Activated CD4-positive, CD25-positive, alpha-beta regulatory T cell treated with anti-CD3 and anti-CD28 coated beads, Interleukin-2, amount 50 U/mL, for 72 hours (primary cell): ENCODE measurements at regions not wholly inside any gene's neighbourhood (a gene's known extent, or its start where the extent isn't known, plus 50 kb on each side); places are given as distances from the start of the nearest gene placed in this dataset.
"Not testable (repeated sequence)": the region's sequence is repeated elsewhere in the genome, so short reads cannot be mapped to it uniquely, and the experiment has no call there.

Experiments
- DNase-seq: peaks from one replicate; pipeline ENCODE4 v3.0.0; 2021

DNA sequence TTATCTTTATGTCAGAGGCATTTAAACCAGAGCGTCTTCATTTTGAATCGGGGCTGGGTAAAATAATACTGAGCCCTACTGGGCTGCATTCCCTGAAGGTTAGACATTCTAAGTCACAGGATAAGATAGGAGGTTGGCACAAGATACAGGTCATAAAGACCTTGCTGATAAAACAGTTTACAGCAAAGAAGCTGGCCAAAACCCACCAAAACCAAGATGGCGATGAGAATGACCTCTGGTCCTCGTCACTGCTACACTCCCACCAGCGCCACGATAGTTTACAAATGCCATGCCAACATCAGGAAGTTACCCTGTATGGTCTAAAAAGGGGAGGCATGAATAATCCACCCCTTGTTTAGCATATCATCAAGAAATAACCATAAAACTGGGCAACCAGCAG is 110.5 kb upstream of the ZFP64 start:
- DNase-seq: not testable (repeated sequence)

GRCh38 chr20:52295556-52295955 is 104.0 kb upstream of the ZFP64 start:
- DNase-seq: no peak

DNA sequence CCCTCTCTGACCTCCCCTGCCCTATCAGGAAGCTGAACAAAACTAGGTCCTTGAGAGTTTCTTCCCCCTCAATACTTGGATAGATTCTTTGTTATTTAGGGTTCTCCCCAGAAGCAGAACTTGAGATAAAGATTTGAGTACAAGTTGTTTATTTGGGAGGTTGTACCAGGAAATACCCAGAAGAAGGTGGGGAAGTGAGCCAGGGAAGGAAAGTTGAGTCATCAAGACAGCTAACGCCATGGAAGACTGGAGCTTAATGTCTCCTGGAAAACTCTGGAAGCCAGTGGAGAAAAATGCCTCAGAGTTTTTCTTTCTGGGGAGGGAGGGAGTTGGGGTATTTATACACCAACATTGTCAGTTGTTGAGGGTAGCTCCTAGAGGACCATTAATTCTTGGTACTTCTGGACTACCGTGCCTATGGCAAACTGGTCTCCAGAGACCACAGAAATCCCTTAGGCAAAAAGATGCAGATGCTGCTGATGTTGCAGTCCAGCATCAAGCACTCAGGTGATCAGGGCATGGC is 102.6 kb upstream of the ZFP64 start:
- DNase-seq: no peak

DNA sequence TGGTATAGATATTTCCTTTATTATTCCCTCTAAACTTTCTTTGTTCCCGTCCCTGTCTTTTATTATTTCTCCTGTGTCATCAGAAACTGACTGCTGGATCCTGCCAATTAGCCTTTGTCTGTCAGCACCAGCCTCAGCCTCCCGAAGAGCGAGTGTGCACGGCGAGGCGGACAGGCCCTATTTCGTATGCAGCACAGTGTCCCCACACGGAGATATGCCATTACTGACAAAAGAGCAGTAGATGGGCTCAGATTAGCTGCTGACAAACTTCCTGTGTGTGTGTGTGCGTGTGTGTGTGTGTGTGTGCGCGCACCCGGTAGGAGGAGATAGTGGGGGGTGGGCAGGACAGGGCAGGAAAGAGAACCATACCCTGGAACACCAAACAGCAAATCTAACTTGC is 99.5 kb upstream of the ZFP64 start:
- no peak for DNase-seq

DNA sequence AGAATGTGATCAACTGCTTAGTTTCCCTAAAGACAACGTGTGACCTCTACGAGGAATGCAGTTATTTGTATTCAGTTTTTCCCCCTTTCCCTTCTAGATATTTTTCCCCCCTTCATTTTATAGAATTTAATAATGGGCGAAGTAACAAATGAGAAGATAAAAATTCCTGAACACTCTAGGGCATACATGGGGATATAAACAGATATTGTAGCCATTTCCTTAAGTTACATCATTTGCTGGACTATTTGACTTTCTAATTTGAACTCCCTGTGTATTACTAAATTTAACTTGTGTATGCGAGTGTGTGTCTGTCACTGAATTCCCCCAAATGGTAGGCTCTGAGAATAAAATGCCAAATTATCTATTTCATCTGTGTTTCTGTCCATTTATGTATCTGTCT is 99.0 kb upstream of the ZFP64 start:
- no peak for DNase-seq

DNA sequence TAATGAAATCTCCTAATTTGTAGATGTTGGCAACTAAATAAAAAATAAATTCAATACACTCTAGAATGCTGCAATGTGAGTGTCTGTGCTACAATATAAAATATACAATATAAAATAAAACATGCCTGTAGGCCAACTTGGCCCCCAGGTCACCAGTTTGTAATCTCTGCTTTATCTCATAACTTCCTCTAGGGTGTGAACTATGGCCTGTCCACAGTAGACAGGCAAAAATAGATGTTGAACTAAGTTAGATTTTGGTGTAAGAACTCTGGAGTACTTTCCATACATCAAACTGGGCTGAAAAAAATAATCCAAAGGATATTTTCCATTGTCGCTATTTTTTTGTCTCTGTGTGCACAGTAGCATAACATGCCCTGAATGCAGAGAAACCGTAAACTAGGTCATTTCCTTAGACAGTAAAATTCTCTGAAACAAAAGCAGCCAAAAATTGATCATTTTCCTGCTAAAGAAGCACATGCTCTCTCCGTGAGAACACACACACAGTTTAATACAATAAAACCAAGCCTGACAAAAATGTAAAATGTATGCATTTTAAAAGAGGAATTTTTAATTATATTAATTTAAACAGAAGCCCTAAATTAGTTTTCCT is 98.5 kb upstream of the ZFP64 start:
- no peak for DNase-seq

- DNase-seq: no peak
These were observed 88.8 kb upstream of the ZFP64 start for GRCh38 chr20:52280407-52280806.

- DNase-seq: no peak
These were observed 88.1 kb upstream of the ZFP64 start for GRCh38 chr20:52279706-52280105.

DNA sequence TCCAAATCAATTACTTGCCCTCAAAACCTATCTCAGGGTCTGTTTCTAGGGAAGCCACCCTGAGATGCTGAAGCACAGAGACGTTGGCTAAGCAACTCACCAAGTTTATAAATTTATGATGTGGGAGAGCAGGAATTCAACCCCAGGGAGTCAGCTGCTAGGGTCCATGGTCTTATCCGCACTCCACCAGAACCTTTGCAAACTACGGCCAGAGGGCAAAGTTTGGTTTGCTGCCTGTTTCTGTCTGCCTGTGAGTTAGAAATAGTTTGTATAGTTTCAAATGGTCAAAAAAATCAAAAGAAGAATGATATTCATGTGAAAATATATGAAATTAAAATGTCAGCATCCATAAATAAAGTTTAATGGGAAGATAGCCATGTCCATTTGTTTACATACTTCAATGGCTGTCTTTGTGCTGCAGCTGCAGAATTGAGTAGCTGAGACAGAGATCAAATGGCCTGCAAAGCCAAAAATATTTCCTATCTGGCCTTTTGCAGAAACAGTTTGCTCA is 83.7 kb upstream of the ZFP64 start:
- DNase-seq: no peak

DNA sequence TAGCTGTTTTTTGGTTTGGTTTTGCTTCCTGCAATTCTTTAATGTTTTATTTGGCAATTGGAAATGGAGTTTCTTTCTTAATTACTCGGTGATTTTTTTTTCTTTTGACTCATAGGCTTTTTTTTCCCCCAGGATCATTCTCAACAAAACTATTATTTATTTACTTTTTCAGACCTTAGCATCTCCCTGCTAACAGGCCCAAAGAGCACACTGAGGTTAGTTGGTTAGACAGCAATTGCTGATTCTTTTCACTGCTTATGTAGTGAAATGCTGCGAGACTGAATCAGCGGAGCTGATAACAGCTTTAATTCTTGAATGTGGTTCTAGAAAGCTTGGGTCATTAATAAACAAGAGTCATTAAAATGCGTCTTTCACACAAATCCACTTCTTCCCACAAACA is 79.1 kb upstream of the ZFP64 start:
- DNase-seq: no peak

DNA sequence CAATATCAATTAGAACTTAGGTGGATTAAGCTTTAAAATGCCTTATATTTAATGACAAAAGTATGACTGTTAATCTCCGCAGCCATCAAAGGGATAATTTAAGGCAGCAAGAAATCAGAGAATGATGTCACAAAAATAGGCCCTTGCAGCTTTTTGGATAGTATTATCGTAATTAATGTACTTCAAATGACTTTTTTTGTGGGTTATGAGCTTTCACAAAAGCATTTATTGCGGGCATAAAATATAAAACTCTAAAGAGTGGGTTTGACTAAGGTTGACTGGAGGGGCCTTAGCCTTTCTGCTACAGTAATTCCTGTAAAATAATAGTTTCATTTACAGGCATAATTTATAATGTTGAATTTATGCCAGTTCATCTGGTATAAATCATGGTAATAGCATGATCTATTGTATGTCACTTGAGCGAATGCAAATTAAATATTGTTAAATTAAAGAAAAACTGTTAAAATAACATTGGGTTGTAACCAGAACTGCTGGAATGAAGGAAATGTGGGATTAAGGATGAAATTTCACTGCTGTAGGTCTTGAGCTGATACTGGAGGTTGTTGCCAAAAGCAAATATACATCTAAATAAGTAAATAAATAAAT is 78.5 kb upstream of the ZFP64 start:
- DNase-seq: no peak

- DNase-seq: no peak
These were observed 77.7 kb upstream of the ZFP64 start for GRCh38 chr20:52269321-52269720.

GRCh38 chr20:52268184-52268749 is 76.7 kb upstream of the ZFP64 start:
- DNase-seq: no peak

GRCh38 chr20:52267418-52267817 is 75.8 kb upstream of the ZFP64 start:
- no peak for DNase-seq

DNA sequence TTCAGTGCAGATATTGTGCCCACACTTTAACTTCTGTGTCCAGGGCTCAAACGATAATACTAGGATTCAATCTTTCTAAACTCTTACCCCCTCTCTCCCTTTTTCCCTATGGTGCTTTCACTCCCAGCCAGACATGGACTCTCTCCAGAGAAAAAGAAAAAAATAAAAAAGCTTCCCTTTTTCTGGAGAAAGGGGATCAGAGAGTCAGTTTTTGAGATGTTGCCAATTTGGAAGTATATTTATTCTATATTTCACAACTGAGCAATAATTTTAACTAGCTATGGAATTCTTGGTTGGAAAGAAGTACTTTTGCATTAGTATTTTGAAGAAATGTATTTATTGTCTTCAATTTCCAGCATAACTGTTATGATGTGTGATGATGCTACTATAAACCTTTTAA is 72.2 kb upstream of the ZFP64 start:
- no peak for DNase-seq

DNA sequence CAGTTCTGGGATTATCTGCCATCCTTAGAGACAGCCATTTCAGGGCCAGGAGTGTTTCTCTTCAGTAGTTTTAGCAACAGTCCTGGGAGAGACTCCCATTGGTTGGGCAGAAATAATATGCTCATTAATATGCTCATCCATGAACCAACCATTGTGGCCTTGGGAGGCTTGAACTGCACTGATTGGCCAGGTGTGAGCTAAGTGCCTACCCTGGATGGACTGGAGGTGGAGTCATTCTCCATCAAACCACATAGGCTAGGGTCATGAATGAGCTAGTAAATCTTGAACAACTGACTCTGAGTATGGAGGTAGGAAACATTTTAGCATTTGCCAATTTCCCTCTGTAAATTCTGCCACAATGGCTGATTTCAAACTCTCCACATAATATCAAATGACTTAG is 70.2 kb upstream of the ZFP64 start:
- no peak for DNase-seq

DNA sequence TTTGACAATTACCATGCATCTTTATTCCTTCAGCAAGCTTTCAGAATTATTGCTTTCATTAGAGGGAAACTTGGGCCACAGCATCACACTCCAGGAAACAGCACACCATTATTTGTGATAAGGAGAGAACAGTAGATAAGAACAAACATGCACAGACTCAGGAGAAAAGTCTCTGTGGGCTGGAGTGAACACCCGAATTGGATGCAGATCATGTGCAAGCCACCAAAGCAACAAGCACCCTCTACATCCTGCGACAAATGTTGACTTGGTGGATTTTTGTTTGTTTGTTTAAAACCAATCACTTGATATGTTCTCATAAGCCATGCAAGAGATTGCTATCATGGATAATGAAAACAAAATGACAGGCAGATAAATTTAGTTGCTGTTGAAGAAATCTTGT is 67.7 kb upstream of the ZFP64 start:
- DNase-seq: no peak

DNA sequence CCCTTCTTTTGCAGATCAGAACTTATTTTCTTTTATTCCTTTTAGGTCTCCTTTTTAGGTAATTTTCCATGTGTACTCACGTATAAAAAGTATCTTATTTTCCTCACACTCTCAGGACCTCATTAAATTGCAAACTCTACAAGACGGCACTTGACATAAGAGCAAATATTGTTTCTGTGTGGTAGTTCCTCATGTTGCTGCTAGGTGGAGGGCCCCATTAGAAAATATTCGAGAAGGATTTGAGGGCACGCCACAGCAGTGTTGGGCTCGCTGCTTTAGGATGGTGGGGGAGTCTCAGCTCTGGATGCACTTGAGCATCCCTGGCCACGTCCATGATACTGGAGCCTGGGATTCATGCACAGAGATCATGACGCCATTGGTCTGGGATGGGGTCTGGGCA is 64.9 kb upstream of the ZFP64 start:
- no peak for DNase-seq

GRCh38 chr20:52252664-52253063 is 61.1 kb upstream of the ZFP64 start:
- DNase-seq: no peak

- DNase-seq: no peak
These were observed 60.2 kb upstream of the ZFP64 start for GRCh38 chr20:52251827-52252226.

- no peak for DNase-seq
These were observed 59.6 kb upstream of the ZFP64 start for GRCh38 chr20:52251136-52251700.

- no peak for DNase-seq
These were observed 56.0 kb upstream of the ZFP64 start for GRCh38 chr20:52247548-52247947.

DNA sequence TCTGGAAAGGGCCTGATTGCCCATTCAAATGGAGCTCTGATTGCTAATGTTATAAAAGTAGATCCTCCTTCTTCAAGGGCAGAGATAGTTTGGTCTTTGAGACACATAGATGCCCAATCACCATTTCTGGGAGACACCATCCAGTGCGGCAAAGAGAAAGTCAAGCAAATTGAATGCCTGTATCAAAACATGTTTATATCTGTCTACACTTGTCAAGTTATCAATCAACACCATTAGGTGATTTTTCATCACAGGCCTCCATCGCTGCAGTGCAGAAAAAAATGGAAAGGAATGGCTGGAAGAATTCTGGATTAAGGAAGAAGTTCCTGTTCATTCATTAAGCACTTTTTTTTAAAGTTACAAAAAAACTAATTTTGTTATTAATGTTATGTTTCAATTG is 54.8 kb upstream of the ZFP64 start:
- no peak for DNase-seq

DNA sequence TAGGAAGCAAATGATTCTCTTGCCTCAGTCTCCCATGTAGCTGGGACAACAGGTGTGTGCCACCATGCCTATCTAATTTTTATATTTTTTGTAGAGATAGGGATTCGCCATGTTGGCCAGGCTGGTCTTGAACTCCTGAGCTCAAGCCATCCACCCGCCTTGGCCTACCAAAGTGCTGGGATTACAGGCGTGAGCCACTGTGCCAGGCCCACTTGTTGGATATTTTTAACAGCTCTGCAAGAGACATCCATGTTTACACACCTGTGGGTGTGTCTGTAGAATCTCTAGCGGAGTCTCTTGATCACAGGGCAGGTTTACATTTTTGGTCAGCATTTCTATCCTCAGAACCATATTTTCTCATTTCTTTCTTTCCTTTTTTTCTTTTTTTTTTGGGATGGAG is 53.1 kb upstream of the ZFP64 start:
- DNase-seq: no peak
